Lung (tissue), 11 donors: ENCODE measurements at regions not wholly inside any gene's neighbourhood (a gene's known extent, or its start where the extent isn't known, plus 50 kb on each side); places are given as distances from the start of the nearest gene placed in this dataset.

ENCODE experiments used
- ATAC-seq: fragments of 200-7000 bp; cut with Tn5 transposase; one replicate; pipeline ENCODE4 v1.9.1; 2020; ENCODE audit warnings: moderate number of reproducible peaks; ENCODE audit not compliant: insufficient read depth, low FRiP score
- DNase-seq, 3 donors: peaks; one replicate each; pipeline ENCODE4 v3.0.0-alpha.2; 2013 to 2017
- H3K27ac ChIP-seq, 2 donors: one replicate each; pipeline ENCODE4 v1.5.1; 2013; ENCODE audit warnings: mild to moderate bottlenecking in 2 of 2, moderate library complexity in 2 of 2, control low read depth in 1 of 2, inconsistent platforms in 1 of 2, low read depth in 1 of 2, low read length in 1 of 2
- H3K27me3 ChIP-seq, 3 donors: one replicate each; pipeline ENCODE4 v1.5.1; 2013; ENCODE audit warnings: low read length in 2 of 3; ENCODE audit not compliant: control insufficient read depth in 3 of 3, insufficient read depth in 3 of 3
- H3K36me3 ChIP-seq, 4 donors: one replicate each; pipeline ENCODE4 v1.5.1; 2013; ENCODE audit warnings: low read length in 4 of 4, mild to moderate bottlenecking in 1 of 4, moderate library complexity in 1 of 4; ENCODE audit not compliant: control insufficient read depth in 4 of 4, insufficient read depth in 4 of 4
- H3K4me1 ChIP-seq, 5 donors: one replicate each; pipeline ENCODE4 v1.5.1; 2013; ENCODE audit warnings: low read length in 5 of 5, mild to moderate bottlenecking in 2 of 5, moderate library complexity in 1 of 5; ENCODE audit not compliant: control insufficient read depth in 5 of 5, insufficient read depth in 5 of 5
- H3K4me3 ChIP-seq: one replicate; pipeline ENCODE4 v1.5.1; 2013; ENCODE audit warnings: mild to moderate bottlenecking, control low read depth, moderate library complexity
- H3K9ac ChIP-seq, 2 donors: one replicate each; pipeline ENCODE4 v1.5.1; 2013; ENCODE audit warnings: low read length in 2 of 2, control low read depth in 1 of 2; ENCODE audit not compliant: insufficient read depth in 1 of 2
- H3K9me3 ChIP-seq, 4 donors: one replicate each; pipeline ENCODE4 v1.5.1; 2013; ENCODE audit warnings: low read length in 3 of 4, mild to moderate bottlenecking in 1 of 4, moderate library complexity in 1 of 4; ENCODE audit not compliant: control insufficient read depth in 4 of 4, insufficient read depth in 3 of 4
- WGBS, 2 donors: extraction: QIAGEN DNeasy Blood & Tissue Kit; methylation state at CpG; one replicate each; pipeline ENCODE4 v1.1.7; 2013; 5-methylcytosine and 5-hydroxymethylcytosine counted together
- TF ChIP-seq, protein P1 (sequence below): IDR thresholded peaks from 2 replicates; pipeline ENCODE4 v1.5.1; 2012; ENCODE audit warnings: mild to moderate bottlenecking; ENCODE audit errors: control extremely low read depth, extremely low read depth
- donor health status: control.
- donor health status: control.
- donor health status: Bipolar disorder and iron deficiency.
- donor health status: healthy.
- donor health status: DM: yes; HTN: yes; CAD: no.

DNA sequence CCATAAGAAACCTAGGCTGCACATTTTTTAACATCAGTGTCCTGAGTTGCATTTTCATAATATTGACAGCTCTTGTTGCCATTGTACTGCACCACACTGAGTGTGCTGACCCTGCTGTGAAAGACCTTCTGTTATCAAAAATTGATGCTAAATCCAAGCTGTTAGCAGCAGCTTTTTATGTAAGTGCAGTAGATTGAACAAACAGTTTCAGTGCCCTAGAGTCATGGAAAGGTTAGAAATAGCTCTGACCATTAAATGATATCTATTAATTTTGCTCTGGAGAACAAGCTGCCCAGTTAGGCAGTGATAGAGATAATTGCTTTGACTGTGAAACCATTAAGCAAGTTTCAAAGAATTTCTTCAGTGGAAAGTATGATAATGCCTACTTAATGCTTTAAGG is 1289.2 kb upstream of the PCDH20 start:
- Histone ChIP-seq H3K27ac (no peak overlapping the region), H3K4me3 (no peak overlapping the region), H3K9ac (no peak overlapping the region), H3K9me3 (no peaks in the 10 kb centered on the region), H3K27me3 (no peaks in the 10 kb centered on the region), H3K36me3 (no peaks in the 10 kb centered on the region), H3K4me1 (no peaks in the 10 kb centered on the region)
- TF ChIP-seq, protein P1, sequence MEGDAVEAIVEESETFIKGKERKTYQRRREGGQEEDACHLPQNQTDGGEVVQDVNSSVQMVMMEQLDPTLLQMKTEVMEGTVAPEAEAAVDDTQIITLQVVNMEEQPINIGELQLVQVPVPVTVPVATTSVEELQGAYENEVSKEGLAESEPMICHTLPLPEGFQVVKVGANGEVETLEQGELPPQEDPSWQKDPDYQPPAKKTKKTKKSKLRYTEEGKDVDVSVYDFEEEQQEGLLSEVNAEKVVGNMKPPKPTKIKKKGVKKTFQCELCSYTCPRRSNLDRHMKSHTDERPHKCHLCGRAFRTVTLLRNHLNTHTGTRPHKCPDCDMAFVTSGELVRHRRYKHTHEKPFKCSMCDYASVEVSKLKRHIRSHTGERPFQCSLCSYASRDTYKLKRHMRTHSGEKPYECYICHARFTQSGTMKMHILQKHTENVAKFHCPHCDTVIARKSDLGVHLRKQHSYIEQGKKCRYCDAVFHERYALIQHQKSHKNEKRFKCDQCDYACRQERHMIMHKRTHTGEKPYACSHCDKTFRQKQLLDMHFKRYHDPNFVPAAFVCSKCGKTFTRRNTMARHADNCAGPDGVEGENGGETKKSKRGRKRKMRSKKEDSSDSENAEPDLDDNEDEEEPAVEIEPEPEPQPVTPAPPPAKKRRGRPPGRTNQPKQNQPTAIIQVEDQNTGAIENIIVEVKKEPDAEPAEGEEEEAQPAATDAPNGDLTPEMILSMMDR = no peak
- ATAC-seq = no peak
- no peak for DNase-seq

DNA sequence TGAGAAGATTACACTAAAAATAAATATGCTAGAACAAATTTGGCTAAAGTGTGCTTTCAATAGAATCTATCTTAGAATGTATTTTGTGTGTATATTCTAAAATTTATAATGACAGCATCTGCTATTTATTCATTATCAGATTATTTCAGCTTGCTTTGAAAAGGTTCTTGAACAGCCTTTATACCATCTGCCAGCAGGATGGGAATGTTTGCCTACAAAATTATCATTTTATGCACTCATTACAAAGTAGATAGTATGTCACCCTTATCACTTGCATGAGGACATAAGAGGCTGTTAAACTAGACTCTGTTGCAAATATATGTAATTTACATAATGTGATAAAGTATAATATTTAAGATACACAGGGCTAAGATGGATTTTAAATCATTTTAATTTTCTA is 1286.9 kb upstream of the PCDH20 start:
- Histone ChIP-seq H3K4me1 (no peaks in the 10 kb centered on the region), H3K9ac (no peak overlapping the region), H3K4me3 (no peak overlapping the region), H3K27me3 (no peaks in the 10 kb centered on the region), H3K9me3 (no peaks in the 10 kb centered on the region), H3K27ac (no peak overlapping the region), H3K36me3 (no peaks in the 10 kb centered on the region)
- DNase-seq (no peak), ATAC-seq (no peak)
- TF ChIP-seq, protein P1 = no peak

DNA sequence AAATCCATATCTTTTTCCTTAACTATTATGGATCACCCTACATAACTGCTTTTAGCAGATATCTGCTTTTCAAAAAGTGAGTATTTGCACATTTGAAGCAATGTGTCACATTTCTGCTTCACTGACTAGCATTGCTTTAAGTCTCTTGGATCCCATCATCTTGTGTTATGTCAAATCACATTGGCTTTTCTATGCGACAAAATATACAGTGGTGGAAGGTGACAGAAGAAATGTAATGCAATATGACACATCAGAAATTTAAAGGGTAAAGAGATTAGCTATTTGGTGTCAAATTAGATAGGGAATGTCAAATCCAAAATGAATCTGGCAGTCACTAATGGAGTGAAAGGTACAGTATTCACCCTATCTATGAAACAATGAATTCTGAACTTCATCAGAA is 1282.1 kb upstream of the PCDH20 start:
- no peaks in the 10 kb centered on the region for H3K27me3 ChIP-seq
- TF ChIP-seq, protein P1 = no peak
- no peak for ATAC-seq

DNA sequence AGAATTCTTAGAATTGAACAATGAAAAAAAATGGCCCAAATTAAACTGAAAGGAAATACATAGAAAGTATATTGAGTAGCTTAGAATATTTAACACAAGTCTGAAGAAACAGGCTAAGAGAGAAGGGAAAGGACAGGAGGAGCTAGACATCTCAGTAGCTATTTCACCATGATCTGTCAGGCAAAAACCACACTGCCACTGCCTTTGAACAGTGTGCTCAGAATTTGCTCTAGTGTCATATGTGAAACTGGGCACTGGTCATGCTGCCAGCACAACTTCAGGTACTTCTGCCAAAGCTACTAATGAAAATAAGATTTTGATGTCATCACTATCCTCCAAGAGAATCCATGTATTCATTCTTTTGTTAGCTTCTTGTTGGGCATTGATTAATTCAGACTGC is 1280.8 kb upstream of the PCDH20 start:
- H3K4me1 ChIP-seq = no peaks in the 10 kb centered on the region
- no peak overlapping the region for H3K4me3 ChIP-seq
- no peak overlapping the region for H3K9ac ChIP-seq
- no peaks in the 10 kb centered on the region for H3K9me3 ChIP-seq
- no peak overlapping the region for H3K27ac ChIP-seq
- DNase-seq = no peak
- no peaks in the 10 kb centered on the region for H3K27me3 ChIP-seq
- H3K36me3 ChIP-seq = no peaks in the 10 kb centered on the region
- TF ChIP-seq, protein P1 = no peak
- no peak for ATAC-seq

More for the DNA sequence above, 1282.1 kb upstream of the PCDH20 start:
- Histone ChIP-seq H3K36me3 (no peaks in the 10 kb centered on the region), H3K4me1 (no peaks in the 10 kb centered on the region), H3K9ac (no peak overlapping the region), H3K27ac (no peak overlapping the region), H3K4me3 (no peak overlapping the region), H3K9me3 (no peaks in the 10 kb centered on the region)
- DNase-seq = no peak
- 74 to 79% methylated on average over 1 of the region's 1 CpG for WGBS, 2 donors
